ENCODE measurements at regions not wholly inside any gene's neighbourhood (a gene's known extent, or its start where the extent isn't known, plus 50 kb on each side); places are given as distances from the start of the nearest gene placed in this dataset.
A peak's percentile ranks its signal among the peaks of the same experiment; 100 is the strongest.

GRCh38 chr3:24639061-24639460, 144.4 kb upstream of the THRB start:
- H3K4me1 ChIP-seq: peaks cover 0 to 3% of the 10 kb centered on the region in 2 donors
- no peaks in the 10 kb centered on the region for H3K9me3 ChIP-seq
- no peak for DNase-seq (ENCODE audit: low spot score in 2 of 2)
- TF ChIP-seq CTCF (IDR thresholded peaks at IDR 0.05): no peak
- H3K4me3 ChIP-seq: no peak overlapping the region
- H3K27me3 ChIP-seq: no peaks in the 10 kb centered on the region
- H3K36me3 ChIP-seq: no peaks in the 10 kb centered on the region
- no peak overlapping the region for H3K27ac ChIP-seq
- intact Hi-C loops (cut with DNase I): no loop called here

- Histone ChIP-seq H3K4me1 (peaks cover 0 to 3% of the 10 kb centered on the region in 2 donors), H3K9me3 (no peaks in the 10 kb centered on the region), H3K36me3 (no peaks in the 10 kb centered on the region), H3K27me3 (no peaks in the 10 kb centered on the region), H3K27ac (peak overlapping the region in 1 of 2 donors; percentile 9), H3K4me3 (no peak overlapping the region)
- TF ChIP-seq CTCF (IDR thresholded peaks at IDR 0.05): no peak
- intact Hi-C loops (cut with DNase I): loop anchor here (10.0 kb wide), 1 partner anchor 645 kb away; no protein-coding TSS in a partner anchor
- DNase-seq (ENCODE audit: low spot score in 2 of 2): no peak
These were observed 145.1 kb upstream of the THRB start for GRCh38 chr3:24639481-24640329.

- intact Hi-C loops (cut with DNase I): loop anchor here (10.0 kb wide), 1 partner anchor 646 kb away; no protein-coding TSS in a partner anchor
- TF ChIP-seq CTCF (IDR thresholded peaks at IDR 0.05): peak; percentile 10 to 47 (median 33)
- H3K4me1 ChIP-seq: peaks cover 0 to 3% of the 10 kb centered on the region in 2 donors
- H3K4me3 ChIP-seq: no peak overlapping the region
- H3K27me3 ChIP-seq: no peaks in the 10 kb centered on the region
- no peak for DNase-seq (ENCODE audit: low spot score in 2 of 2)
- no peaks in the 10 kb centered on the region for H3K9me3 ChIP-seq
- H3K27ac ChIP-seq: peak overlapping the region in 1 of 2 donors; percentile 9
- no peaks in the 10 kb centered on the region for H3K36me3 ChIP-seq
These were observed 145.8 kb upstream of the THRB start for GRCh38 chr3:24640330-24640877.

- H3K27me3 ChIP-seq: no peaks in the 10 kb centered on the region
- intact Hi-C loops (cut with DNase I): loop anchor here (10.0 kb wide), 1 partner anchor 647 kb away; no protein-coding TSS in a partner anchor
These were observed 147.0 kb upstream of the THRB start for GRCh38 chr3:24641628-24642027.

GRCh38 chr3:24645047-24645446, 150.4 kb upstream of the THRB start:
- intact Hi-C loops (cut with DNase I): loop anchor here (10.0 kb wide), 1 partner anchor 650 kb away; no protein-coding TSS in a partner anchor
- H3K36me3 ChIP-seq: no peaks in the 10 kb centered on the region
- no peak for DNase-seq (ENCODE audit: low spot score in 2 of 2)
- H3K4me1 ChIP-seq: peaks cover 0 to 3% of the 10 kb centered on the region in 2 donors
- no peak overlapping the region for H3K27ac ChIP-seq
- no peak for TF ChIP-seq CTCF (IDR thresholded peaks at IDR 0.05)
- H3K27me3 ChIP-seq: no peaks in the 10 kb centered on the region
- H3K9me3 ChIP-seq: no peaks in the 10 kb centered on the region
- H3K4me3 ChIP-seq: no peak overlapping the region

More at GRCh38 chr3:24641628-24642027, 147.0 kb upstream of the THRB start:
- Histone ChIP-seq H3K4me1 (peaks cover 0 to 3% of the 10 kb centered on the region in 2 donors), H3K27ac (no peak overlapping the region), H3K36me3 (no peaks in the 10 kb centered on the region), H3K9me3 (no peaks in the 10 kb centered on the region), H3K4me3 (no peak overlapping the region)
- TF ChIP-seq CTCF (IDR thresholded peaks at IDR 0.05): no peak
- DNase-seq (ENCODE audit: low spot score in 2 of 2): no peak

All from ascending aorta (tissue), 2 donors.